RWPE2 (cell line): ENCODE measurements at regions not wholly inside any gene's neighbourhood (a gene's known extent, or its start where the extent isn't known, plus 50 kb on each side); places are given as distances from the start of the nearest gene placed in this dataset.

Experiments
- ATAC-seq: fragments of 200-7000 bp; cut with Tn5 transposase; 3 replicates; pipeline ENCODE4 v1.9.1; 2021; ENCODE audit warnings: low read depth
- DNase-seq: peaks from one replicate; pipeline ENCODE4 v3.0.0-alpha.2; 2020; ENCODE audit warnings: low spot score
- H3K27ac ChIP-seq: fragments of 450-650 bp; 2 replicates; pipeline ENCODE4 v1.5.1; 2017; ENCODE audit warnings: mild to moderate bottlenecking; ENCODE audit not compliant: poor library complexity, severe bottlenecking
- H3K27me3 ChIP-seq: fragments of 250-450 bp; sonication (Bioruptor Pico); 2 replicates; pipeline ENCODE4 v1.5.1; 2021; ENCODE audit warnings: mild to moderate bottlenecking, moderate library complexity; ENCODE audit not compliant: insufficient read depth, poor library complexity, severe bottlenecking
- H3K36me3 ChIP-seq: fragments of 250-450 bp; sonication (Bioruptor Pico); 2 replicates; pipeline ENCODE4 v1.5.1; 2020; ENCODE audit warnings: low read depth, mild to moderate bottlenecking, moderate library complexity
- H3K4me1 ChIP-seq: fragments of 250-450 bp; sonication (Bioruptor Pico); 2 replicates; pipeline ENCODE4 v1.5.1; 2021; ENCODE audit warnings: mild to moderate bottlenecking, moderate library complexity; ENCODE audit not compliant: insufficient read depth, poor library complexity, severe bottlenecking
- H3K4me3 ChIP-seq: fragments of 250-450 bp; sonication (Bioruptor Pico); 2 replicates; pipeline ENCODE4 v1.5.1; 2021; ENCODE audit warnings: mild to moderate bottlenecking, moderate library complexity; ENCODE audit not compliant: severe bottlenecking
- H3K9me3 ChIP-seq: fragments of 250-450 bp; sonication (Bioruptor Pico); 2 replicates; pipeline ENCODE4 v1.5.1; 2021; ENCODE audit warnings: mild to moderate bottlenecking, moderate library complexity; ENCODE audit not compliant: severe bottlenecking
- TF ChIP-seq, protein P1 (sequence below): fragments of 450-650 bp; IDR thresholded peaks from one replicate; pipeline ENCODE4 v1.5.1; 2017; ENCODE audit warnings: mild to moderate bottlenecking, moderate library complexity; ENCODE audit not compliant: poor library complexity, severe bottlenecking

GRCh38 chr13:53207556-53207955 lies 178.9 kb downstream of the OLFM4 start:
- DNase-seq: no peak
- ATAC-seq: no peak
- TF ChIP-seq, protein P1, sequence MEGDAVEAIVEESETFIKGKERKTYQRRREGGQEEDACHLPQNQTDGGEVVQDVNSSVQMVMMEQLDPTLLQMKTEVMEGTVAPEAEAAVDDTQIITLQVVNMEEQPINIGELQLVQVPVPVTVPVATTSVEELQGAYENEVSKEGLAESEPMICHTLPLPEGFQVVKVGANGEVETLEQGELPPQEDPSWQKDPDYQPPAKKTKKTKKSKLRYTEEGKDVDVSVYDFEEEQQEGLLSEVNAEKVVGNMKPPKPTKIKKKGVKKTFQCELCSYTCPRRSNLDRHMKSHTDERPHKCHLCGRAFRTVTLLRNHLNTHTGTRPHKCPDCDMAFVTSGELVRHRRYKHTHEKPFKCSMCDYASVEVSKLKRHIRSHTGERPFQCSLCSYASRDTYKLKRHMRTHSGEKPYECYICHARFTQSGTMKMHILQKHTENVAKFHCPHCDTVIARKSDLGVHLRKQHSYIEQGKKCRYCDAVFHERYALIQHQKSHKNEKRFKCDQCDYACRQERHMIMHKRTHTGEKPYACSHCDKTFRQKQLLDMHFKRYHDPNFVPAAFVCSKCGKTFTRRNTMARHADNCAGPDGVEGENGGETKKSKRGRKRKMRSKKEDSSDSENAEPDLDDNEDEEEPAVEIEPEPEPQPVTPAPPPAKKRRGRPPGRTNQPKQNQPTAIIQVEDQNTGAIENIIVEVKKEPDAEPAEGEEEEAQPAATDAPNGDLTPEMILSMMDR: no peak
- H3K27ac ChIP-seq: no peak overlapping the region
- H3K4me1 ChIP-seq: no peaks in the 10 kb centered on the region
- H3K36me3 ChIP-seq: no peaks in the 10 kb centered on the region
- no peaks in the 10 kb centered on the region for H3K27me3 ChIP-seq
- H3K9me3 ChIP-seq: no peaks in the 10 kb centered on the region
- no peak overlapping the region for H3K4me3 ChIP-seq

- Histone ChIP-seq H3K36me3 (no peaks in the 10 kb centered on the region), H3K4me1 (no peaks in the 10 kb centered on the region), H3K9me3 (no peaks in the 10 kb centered on the region), H3K27ac (no peak overlapping the region), H3K4me3 (no peak overlapping the region), H3K27me3 (no peaks in the 10 kb centered on the region)
- TF ChIP-seq, protein P1: no peak
- DNase-seq (no peak), ATAC-seq (no peak)
Measured at GRCh38 chr13:53214433-53214832, 185.8 kb downstream of the OLFM4 start.

- H3K9me3 ChIP-seq: no peaks in the 10 kb centered on the region
- H3K4me1 ChIP-seq: no peaks in the 10 kb centered on the region
- no peak overlapping the region for H3K4me3 ChIP-seq
- TF ChIP-seq, protein P1: no peak
- no peaks in the 10 kb centered on the region for H3K36me3 ChIP-seq
- ATAC-seq (no peak), DNase-seq (no peak)
- no peaks in the 10 kb centered on the region for H3K27me3 ChIP-seq
- H3K27ac ChIP-seq: no peak overlapping the region
Measured at GRCh38 chr13:53215563-53215962, 186.9 kb downstream of the OLFM4 start.

DNA sequence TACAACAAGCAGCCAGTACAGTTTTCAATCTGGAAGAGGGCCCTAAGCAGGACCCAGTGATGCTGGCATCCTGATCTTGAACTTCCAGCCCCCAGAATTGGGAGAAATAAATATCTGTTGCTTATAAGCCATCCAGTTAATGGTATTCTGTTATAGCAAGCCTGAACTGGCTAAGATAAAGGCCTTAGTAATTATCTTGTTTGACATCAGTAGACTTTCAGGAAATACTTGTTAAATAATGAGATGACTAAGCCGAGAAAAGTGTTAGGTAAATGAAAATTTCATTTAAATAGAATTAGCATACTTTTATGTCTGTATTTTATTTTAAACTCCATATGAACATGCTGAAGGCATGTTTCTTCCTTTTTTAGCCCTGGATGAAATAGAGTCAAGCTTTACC lies 188.2 kb downstream of the OLFM4 start:
- no peak overlapping the region for H3K4me3 ChIP-seq
- H3K27me3 ChIP-seq: no peaks in the 10 kb centered on the region
- H3K27ac ChIP-seq: no peak overlapping the region
- TF ChIP-seq, protein P1: no peak
- no peaks in the 10 kb centered on the region for H3K4me1 ChIP-seq
- H3K9me3 ChIP-seq: no peaks in the 10 kb centered on the region
- no peaks in the 10 kb centered on the region for H3K36me3 ChIP-seq
- DNase-seq (no peak), ATAC-seq (no peak)

DNA sequence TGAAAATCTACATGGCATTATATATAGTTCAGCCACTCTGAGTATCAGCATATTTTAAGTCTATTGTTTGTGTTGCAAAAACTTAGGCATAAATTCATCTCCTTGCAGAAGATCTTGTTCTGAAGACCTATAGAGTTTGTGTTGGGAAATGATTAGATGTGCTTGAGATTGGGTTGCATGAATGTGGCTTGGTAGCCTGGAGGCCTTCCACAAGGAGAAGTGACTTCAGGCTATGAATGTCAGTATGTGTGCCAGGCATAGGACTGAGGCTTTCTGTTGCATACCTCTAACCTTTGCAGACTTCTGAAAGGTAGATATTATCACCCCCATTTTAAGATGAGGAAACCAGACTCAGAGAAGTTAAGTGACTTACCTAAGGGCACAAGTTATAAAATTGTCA lies 188.6 kb downstream of the OLFM4 start:
- no peak overlapping the region for H3K4me3 ChIP-seq
- no peak for ATAC-seq
- no peak for DNase-seq
- no peaks in the 10 kb centered on the region for H3K4me1 ChIP-seq
- TF ChIP-seq, protein P1: no peak
- no peaks in the 10 kb centered on the region for H3K9me3 ChIP-seq
- H3K27me3 ChIP-seq: no peaks in the 10 kb centered on the region
- no peak overlapping the region for H3K27ac ChIP-seq
- no peaks in the 10 kb centered on the region for H3K36me3 ChIP-seq
